Urothelium cell line (cell line): ENCODE measurements at regions not wholly inside any gene's neighbourhood (a gene's known extent, or its start where the extent isn't known, plus 50 kb on each side); places are given as distances from the start of the nearest gene placed in this dataset.
"Not testable (repeated sequence)": the region's sequence is repeated elsewhere in the genome, so short reads cannot be mapped to it uniquely, and the experiment has no call there.

Source experiments
- DNase-seq: peaks from one replicate; pipeline ENCODE4 v3.0.0; 2011; ENCODE audit warnings: low spot score, mixed read lengths
- FAIRE-seq: peaks from 2 replicates; lab custom pipeline; 2011; peaks lifted over from hg19 to GRCh38; lab: Jason Lieb, UNC

DNA sequence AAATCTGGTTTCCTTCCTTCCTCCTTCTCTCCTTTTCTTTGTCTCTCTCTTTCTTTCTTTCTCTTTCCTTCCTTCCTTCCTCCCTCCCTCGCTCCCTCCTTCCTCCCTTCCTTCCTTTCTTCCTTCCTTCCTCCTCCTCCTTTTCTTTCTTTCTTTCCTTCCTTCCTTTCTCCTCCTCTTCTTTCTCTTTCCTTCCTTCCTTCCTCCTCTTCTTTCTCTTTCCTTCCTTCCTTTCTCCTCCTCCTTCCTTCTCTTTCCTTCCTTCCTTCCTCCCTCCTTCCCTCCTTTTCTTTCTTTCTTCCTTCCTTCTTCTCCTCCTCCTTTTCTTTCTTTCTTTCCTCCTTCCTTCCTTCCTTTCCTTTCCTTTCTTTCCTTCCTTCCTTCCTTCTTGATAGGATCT lies 61.2 kb downstream of the VIP start:
- no peak for FAIRE-seq

DNA sequence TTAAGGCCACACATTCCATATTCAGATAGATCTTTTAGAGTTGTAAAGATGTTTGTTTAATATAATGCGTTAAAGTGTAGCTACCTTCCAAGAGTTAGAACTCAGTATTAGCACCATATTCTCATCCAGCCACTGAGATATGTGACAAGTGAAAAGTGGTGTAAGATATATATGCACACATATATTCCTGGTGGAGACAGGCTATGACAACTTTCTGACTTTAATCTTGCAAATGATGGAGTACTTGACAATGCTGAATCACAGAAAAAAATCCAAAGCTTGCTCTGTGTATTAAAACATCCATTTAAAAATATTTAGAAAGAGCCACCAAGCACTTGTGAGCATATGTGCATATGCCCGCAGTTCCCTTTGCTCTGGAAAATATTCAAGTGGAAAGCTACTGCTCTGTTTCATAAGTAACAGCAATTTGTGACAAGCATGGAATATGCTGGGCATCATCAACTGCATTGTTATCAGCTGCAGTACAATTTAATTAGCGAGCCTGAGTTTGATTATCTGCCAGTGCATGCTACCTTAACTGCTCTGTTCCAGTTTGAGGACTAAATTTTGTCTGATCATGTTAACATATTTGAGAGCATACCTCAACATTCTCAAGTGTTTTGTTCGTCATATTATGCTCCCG lies 64.8 kb downstream of the VIP start:
- FAIRE-seq: no peak

More for the DNA sequence above, 61.2 kb downstream of the VIP start:
- no peak for DNase-seq

GRCh38 chr6:152816055-152816454 lies 65.5 kb downstream of the VIP start:
- FAIRE-seq (no peak), DNase-seq (no peak)

More for the DNA sequence above, 64.8 kb downstream of the VIP start:
- DNase-seq: no peak

- DNase-seq (no peak), FAIRE-seq (no peak)
These were observed 70.9 kb downstream of the VIP start for GRCh38 chr6:152821525-152821924.

DNA sequence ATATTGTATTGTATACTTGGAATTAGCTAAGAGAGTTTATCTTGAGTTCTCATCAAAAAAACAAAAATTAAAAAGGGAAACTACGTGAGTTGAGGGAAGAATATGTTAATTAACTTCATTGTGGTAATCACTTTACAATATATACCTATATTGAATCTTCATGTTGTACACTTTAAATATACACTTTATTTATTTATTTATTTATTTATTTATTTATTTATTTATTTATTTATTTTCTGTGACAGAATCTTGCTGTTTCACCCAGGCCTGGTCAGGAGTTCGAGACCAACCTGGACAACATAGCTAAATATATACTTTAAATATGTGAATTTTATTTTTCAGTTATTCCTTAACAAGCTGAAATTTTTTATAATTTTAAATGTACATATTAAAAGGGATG lies 74.1 kb downstream of the VIP start:
- no peak for FAIRE-seq

GRCh38 chr6:152828431-152828830 lies 77.8 kb downstream of the VIP start:
- no peak for FAIRE-seq
- no peak for DNase-seq

More for the DNA sequence above, 74.1 kb downstream of the VIP start:
- DNase-seq: no peak

GRCh38 chr6:152834366-152834765 lies 83.8 kb downstream of the VIP start:
- not testable (repeated sequence) for FAIRE-seq, DNase-seq

DNA sequence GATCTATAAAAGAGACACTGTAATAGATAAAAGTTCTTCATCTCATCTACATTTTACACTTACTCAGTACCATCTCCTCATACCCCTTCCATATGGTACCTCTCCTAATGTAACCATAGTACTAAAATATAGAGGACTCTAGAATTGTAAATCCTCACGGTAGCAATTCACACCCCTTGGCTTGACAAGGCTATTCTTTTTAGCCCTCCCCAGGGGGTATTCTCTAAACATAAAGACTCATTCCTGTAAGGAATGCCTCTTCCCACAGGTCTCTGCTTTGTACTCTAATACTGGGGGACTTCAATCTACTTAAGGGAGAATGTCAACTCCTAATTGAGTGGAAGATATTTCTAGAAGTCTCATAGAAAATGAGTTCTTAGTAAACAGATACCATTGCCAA lies 85.9 kb downstream of the VIP start:
- no peak for DNase-seq
- no peak for FAIRE-seq

DNA sequence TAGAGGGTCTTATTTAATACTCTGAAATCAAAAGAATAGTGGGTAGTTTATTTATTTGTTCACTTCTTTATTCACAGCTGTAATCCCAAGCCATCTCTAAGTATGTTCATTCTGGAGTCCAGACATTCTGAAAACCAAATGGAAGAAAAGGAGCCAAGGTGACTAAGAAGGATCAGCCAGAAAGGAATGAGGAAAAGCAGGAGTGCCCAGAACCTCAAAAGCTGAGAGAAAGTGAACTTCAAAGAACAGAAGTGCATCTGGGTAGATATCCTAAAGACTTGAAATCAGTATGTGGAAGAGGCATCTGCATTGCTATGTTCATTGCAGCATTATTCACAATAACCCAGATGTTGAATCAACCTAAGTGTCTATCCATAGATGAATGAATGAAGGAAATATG lies 94.8 kb downstream of the VIP start:
- no peak for FAIRE-seq
- no peak for DNase-seq

- FAIRE-seq (no peak), DNase-seq (peak; percentile 36)
These were observed 96.2 kb downstream of the VIP start for GRCh38 chr6:152846825-152847224.

DNA sequence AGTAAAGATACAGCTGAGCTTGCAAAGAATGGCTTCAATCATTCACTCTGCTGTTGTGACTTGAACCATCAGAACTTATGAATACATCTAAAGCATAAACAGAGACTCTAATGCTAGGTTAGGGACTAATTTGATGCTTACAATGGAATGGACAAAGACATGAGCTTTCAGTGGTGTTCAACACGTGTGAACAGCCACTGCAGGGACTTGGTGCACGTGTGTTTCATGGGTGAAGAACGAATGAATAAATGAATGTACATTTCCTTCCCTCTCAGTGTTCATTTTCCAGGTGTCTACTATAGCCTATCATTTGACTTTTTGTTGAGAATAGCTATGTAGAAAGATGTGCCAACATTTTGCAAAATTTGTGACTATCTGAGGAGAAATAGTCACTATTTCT lies 98.3 kb downstream of the VIP start:
- DNase-seq: no peak
- no peak for FAIRE-seq

DNA sequence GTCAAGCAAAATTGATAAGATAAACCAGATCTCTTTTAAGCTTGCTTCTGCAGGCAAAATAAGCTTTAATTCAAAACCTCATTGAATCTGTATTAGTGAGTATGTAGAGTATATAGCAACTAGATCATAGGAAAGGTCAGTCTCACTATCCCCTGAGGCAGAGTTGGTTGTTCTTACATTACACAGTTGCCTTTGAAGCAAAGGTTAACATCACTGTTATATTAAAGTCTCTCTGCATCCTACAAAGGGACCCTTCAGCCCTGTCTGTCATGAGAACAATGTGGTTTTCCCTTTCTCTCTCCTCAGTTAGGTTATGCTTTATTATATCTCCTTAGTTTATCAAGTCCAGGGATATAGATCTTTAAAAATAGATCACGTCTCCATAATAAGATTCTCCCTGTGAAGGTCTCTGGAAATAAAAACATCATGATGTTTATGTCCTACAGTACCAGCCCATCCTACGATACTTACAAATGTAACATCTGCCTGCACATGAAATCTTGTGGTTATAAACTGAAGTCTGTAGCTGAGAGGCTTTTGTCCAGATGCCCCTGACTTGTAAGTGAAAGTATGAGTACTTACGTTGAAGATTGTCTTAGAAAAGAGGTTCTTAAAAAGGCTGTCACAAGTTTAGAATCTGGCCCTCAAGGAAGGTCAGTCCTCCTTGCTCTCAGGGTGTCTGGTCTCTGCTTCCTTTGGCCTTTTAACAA lies 103.6 kb downstream of the VIP start:
- no peak for DNase-seq
- FAIRE-seq: no peak

DNA sequence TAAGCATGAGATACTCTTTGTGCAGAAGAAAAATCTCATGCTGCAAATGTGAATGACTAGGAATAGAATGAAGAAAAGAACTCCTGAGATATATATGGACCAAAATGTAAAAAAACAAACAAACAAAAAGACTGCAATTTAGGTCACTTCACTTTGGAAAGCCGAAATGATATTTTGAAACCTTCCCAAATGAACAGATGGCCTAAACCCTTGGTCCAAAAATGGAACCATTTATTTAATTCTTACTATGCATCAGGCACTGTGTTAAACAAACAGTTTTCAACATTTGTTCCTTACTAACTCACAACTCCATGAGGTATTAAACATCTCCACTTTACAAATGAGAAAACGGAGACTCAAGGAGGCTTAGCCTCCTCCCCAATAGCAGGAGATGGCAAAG lies 107.5 kb downstream of the VIP start:
- DNase-seq (no peak), FAIRE-seq (no peak)

- FAIRE-seq: no peak
- DNase-seq: no peak
These were observed 108.6 kb downstream of the VIP start for GRCh38 chr6:152859225-152859624.

DNA sequence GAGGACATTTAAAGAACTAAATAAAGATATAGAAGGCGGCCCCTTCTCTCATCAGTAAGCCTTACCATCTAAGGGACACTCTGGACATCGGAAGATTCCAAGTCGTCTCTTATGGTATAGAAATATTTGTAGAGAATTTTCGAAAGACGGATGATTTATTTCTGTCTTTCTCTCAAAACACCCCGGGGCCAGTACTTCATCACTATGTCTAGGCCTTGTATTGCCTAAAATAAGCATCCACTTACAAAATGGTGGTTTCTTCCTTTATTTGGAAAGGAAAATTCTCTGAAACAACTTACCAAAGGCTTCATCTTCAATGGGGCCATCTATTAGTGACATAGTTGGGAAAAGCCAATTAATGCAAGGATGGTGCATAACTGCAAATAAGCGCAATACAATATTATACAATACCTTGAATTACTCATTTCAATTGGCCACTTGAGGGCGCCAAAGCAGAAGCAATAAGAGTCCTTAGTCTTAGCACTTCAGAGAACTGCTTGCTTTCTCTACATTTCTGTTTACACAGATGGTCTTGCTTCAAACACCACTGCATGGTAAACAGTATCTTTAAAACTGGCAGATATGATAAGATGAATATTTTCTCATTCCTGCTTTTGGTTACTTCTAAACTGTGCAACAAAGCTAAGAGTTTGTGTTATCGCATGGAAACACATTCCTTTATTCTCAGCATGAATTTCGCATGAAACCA lies 113.2 kb downstream of the VIP start:
- peak; percentile 38 for DNase-seq
- FAIRE-seq: no peak

DNA sequence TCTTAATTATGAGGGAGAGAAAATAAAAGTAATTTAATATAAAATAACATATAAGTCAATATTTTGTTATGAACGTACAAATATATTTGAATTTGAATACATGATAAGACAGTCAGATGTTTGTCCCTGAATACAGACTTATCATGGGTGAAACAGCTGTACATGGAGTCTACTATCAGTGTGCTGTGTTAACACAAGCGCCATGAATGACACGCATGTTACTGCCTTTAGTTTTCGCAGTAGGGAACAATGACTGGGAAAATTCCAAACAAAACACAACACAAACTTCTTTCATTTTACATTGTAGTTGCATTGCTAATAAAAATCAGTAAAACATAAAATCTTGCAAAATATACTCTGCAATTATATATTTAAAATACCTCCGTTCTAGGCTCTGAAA lies 108.6 kb downstream of the FBXO5 start:
- no peak for FAIRE-seq
- no peak for DNase-seq

GRCh38 chr6:152874846-152875568 lies 107.8 kb downstream of the FBXO5 start:
- DNase-seq: peak; percentile 40
- no peak for FAIRE-seq

DNA sequence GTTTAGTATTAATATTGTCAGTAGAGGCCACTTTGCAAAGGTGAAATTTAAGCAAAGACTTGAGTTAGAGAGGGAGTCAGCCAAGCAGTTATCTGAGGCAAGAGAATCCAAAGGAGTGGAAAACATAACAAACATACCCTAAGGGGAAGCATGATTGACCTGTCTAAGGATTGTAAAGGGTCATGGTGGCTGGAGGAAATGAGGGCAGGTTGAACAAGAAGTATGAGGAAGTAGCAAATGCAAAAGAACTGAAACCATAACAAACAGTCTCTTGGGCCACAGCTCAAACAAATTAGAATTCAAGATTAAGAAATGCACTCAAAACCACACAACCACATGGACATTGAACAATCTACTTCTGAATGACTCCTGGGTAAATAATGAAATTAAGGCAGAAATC lies 103.2 kb downstream of the FBXO5 start:
- FAIRE-seq (no peak), DNase-seq (no peak)

- DNase-seq (no peak), FAIRE-seq (no peak)
These were observed 89.7 kb downstream of the FBXO5 start for GRCh38 chr6:152893187-152893586.

GRCh38 chr6:152896923-152897322 lies 85.9 kb downstream of the FBXO5 start:
- FAIRE-seq (no peak), DNase-seq (no peak)

DNA sequence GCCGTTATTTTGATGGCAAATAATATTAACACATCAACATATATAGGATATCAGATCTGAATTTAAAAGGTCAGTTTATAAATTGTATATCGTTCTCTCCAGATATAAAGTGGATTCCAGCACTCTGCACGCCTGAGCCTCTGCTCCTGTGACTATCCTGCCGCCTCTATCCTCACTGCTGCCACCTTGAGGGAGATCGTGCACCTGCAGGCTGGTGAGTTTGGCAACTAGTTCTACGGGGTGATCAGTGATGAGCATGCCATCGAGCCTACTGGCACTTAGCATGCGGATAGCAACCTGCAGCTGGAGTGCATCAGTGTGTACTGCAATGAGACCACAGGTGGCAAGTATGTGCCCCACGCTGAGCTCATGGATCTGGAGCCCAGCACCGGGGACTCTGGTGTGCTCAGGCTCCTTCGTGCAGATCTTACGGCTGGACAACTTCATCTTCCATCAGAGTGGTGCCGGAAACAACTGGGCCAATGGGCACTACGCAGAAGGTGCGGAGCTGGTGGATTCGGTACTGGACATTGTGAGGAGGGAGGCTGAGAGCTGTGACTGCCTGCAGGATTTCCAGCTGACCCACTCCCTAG lies 84.9 kb downstream of the FBXO5 start:
- peak; percentile 77 for DNase-seq

More for the DNA sequence above, 84.9 kb downstream of the FBXO5 start:
- peak; percentile 94 for FAIRE-seq
